Stimulated activated CD8-positive, alpha-beta memory T cell treated with anti-CD3 and anti-CD28 coated beads, Interleukin-2, amount 100 ng/mL, for 48 hours (primary cell): ENCODE measurements at regions not wholly inside any gene's neighbourhood (a gene's known extent, or its start where the extent isn't known, plus 50 kb on each side); places are given as distances from the start of the nearest gene placed in this dataset.

Experiments used
- DNase-seq, 2 donors: peaks; one replicate each; pipeline ENCODE4 v3.0.0-alpha.2; 2020; ENCODE audit warnings: low read depth in 2 of 2

DNA sequence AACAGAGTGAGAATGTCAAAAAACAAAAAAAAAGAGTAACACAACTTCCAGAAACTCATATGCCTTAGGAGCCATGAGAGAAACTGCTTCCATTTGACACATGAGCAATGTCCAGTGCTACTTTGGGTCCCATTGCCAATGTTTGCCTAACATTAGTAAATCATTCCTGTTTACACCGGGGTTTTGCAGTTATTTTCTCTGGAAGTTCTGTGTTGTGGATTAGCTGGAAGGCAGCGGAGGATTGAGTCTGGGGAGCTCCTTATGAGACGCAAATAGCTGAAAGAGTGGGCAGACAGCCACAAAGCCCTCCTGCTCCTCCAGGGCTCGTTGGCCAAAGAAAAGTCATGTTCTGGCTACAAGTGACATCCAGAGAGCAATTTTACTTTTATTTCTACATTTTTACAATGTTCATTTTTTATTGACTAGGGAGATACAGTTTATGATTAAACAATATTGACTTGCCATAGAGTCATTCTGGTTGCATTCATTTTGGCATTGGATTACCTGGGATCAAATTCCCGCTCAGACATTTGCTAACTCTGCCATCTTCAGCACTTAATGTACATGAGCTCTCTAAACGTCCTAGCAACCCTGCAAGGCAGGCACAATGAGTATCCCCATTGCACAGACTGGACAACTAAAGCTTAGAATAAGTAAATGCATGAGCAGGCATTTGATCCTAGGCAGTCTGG lies 66.4 kb upstream of the GALNT2 start:
- no peak for DNase-seq

DNA sequence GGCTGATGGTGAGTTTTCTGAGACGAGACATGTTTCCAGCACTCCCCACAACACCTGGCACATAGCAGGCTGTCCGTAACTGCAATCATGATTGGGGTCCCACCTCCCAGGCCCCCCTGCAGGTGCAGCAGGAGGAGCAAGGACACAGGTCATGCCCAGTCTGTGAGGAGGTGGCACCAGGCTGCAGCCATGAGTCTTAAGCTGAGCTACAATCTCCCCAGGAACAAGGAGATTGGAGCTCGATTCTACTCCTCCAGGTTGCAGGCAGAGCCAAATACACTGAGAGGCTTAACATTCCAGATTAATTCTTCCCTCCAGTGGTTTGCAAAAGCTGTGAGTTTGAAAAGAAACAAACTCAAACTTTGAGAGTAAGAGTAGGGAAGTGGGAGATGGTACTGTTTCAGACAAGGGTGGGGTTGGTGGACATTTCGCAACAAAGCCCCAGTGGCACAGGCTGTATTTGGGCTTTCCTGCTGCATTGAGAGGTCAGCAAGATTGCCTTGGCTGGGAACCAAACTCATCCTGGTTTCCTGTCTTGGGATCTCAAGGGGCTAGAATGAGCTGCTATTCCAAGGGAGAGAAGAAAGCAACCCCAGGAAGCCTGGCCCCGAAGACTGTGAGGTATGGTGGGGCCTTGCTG lies 64.8 kb upstream of the GALNT2 start:
- DNase-seq = no peak

DNA sequence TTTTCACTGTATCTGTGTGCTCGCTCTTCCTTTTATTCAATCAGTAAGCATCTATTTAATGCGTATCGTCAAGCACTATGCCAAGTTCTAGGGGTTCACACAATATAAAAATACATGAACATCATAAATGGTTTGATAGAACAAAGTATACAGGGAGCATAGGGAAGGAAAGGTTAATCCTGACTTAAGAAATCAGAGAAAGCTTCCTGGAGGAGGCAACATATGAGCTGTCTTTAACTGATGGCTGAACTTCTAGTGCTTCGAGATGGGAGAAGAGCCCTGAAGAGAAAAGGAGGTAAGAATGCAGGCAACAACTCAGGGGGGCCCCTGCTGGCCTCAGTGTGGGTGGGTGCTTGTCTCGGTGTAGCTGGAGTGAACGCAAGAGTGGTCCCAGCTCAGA lies 63.6 kb upstream of the GALNT2 start:
- no peak for DNase-seq

DNA sequence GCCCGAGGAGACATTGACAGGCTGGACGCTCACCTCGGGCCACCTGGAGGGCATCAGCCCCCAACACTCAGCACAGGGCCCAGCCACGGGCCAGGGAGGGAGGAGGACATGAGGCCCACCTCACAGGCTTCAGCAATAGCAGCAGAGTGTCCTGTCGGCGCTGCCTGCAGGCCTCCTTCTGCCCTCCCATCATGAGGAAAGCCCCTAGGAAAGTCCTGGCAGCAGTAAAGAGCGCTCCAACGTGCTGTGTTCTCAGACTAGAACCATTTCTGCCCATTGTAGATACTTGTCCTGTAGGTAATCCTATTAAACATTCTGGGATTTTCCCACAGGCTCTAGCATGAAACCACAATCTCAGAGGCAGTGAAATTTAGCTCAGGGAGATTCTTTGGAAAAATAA lies 62.0 kb upstream of the GALNT2 start:
- DNase-seq = no peak

DNA sequence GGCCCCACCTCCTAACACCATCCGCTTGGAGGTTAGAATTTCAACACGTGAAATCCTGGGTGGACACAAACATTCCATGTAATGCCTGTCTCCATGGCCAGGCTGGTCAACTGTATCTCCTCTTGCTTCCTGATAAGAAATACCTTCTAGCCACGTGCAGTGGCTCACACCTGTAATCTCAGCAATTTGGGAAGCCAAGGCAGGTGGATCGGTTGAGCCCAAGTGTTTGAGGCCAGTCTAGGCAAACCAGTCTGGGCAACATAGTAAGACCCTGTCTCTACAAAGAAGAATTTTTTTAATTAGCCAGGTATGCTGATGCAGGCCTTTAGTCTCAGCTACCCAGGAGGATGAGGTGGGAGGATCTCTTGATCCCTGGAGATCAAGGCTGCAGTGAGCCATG lies 58.3 kb upstream of the GALNT2 start:
- no peak for DNase-seq

DNA sequence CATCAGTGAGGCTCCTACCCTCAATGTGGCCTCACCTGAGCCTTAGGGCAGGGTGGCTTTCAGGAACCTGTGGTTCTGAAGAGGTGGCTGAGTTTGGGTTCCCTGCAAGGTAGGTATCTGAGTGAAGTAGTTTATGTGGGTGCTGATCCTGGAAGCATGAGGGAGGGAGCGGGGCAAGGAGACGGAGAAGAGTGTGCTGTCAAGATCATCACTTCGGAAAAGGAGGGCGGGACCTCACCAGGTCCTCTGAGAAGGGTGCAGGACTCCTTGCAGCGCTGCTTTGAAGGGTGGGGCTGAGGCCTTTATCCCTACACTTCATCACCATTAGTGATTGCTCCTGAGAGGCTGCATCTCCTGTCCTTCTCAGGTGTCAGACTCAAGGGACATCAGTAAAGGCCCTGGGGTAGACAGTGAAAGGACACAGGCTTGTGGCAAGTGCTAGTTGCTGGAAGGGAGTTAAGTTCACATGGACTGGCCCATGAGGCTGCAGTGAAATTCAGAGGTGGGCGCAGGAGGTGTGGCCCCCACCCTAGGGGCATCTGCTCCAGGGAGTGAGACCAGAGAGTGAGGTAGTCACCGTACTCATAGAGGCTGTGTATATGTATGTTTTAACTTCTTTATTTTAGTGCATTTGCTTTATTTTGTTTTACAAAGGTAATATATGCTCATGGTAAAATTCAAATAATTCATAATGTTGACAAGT lies 57.3 kb upstream of the GALNT2 start:
- DNase-seq = no peak

DNA sequence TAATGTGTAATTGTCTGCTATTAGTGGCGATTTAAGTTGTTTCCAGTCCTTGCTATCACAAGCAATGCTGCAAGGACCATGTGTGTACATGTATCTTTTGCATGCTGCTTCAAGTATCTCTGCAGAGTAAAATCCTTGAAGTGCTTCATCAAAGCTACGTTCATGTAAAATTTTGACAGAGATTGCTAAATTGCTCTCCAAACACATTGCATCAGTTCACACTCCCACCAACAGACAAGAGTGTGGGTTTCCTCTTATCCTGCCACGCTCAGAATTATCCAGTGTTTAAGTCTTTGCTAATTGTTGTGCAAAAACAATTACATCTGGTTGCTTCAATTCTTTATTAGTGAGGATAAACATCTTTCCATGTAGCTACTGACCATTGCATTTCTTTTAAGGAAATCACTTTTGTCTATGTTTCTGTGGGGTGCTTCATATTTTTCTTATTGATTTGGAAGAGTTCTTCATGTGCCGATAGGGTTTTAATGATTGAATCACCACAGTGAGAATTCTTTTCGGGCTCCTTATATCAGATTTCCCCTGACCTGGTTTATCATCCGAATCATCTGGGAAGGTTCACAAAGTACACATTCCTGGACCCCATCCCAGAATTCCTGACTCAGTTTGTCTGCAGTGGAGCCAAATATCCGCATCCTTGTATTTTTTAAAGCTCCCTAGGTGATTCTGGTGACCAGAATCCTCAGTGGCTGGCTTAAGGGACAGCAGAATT lies 56.3 kb upstream of the GALNT2 start:
- no peak for DNase-seq

DNA sequence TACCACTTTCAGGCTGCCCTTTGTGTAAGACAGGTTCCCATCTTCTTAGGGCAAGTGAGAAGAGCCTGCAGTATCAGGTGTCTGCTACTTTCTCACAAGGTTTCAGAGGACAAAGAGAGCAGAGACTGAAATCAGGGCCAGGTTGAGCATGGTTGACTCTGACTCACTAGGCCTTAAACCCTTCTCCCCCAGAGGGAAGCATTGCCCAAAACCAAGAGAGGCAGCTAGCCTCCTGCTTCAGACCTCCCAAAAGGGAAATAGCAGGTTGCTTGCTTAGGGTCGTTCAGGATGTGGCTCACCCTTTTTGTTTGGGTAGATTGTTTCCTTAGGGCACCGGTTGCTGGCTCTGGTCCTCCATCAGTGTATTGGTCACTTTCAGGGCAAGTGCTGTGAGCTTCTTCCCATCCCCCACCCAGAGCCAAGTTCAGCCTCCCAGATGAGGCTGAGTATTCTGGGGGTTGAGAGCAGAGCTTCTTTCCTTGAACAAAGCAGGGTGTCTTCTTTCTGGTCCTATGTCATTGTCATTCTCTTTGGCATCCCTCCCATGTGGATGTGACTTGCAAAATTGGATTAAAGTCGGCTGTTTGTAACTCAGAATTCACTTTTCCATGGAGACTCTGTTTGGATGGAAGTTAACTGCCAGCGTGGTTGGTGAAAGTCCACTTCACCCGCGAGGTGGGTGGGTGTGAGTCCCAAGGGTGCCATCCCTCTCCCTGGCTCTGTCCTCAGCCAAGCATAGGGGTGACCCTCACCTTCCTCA lies 55.5 kb upstream of the GALNT2 start:
- no peak for DNase-seq

DNA sequence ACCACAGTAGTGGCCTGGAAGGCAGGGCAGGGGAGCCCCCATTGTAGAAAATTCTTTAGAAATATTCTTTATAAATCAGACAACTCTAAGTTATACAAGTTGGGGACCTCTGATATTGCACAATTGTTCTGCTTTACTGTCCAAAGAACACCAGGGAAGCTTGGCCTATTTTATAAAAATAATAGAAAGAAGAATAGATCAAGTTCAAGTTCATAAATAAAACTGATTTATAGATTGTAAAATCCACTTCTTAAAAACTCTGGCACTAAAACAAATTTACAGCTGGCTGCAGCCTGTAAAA lies 55.0 kb upstream of the GALNT2 start:
- DNase-seq = no peak

DNA sequence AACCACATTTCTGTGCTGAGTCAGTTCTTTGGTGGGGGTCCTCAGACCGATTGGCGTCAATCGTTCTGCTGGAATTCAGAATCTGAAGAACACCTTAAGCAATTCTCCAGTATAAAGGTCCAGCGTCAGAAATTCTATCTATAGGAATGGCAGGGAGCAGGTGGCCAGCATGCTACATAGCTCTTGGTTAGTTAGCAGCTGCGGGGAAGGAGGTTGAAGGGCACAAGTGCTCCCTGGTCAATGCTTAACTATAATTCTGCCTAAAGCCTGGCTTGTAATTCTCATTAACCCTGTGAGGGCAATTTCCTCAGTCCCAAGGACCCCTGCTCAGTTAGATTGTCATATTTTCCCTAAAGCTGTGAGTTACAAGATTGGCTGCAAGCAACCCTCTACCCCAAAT lies 54.3 kb upstream of the GALNT2 start:
- no peak for DNase-seq

DNA sequence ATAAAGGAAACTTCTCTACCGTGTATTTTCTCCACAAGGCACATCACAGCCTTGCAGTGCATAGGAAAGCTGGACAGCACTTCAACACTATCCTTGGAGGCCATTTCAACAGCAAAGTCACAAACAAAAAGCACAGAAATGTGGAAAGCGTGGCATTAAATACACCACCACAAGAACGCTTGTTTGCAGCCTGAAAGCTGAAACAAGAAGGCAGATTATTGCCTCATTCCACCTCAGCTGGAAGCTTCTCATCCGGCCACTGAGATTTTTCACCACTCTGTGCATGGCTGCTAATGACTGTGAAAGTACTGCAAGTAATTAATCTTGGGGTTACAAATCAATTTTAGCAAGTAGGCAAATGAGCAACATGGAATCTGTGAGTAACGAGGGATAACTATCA lies 50.9 kb upstream of the GALNT2 start:
- no peak for DNase-seq
